ENCODE measurements at regions not wholly inside any gene's neighbourhood (a gene's known extent, or its start where the extent isn't known, plus 50 kb on each side); places are given as distances from the start of the nearest gene placed in this dataset.

- no peak for TF ChIP-seq POLR2A (IDR thresholded peaks at IDR 0.05)
- TF ChIP-seq CTCF (IDR thresholded peaks at IDR 0.05) = no peak
- DNase-seq = no peak
- no peak overlapping the region for H3K4me3 ChIP-seq
- H3K9me3 ChIP-seq = no peaks in the 10 kb centered on the region
- 67 to 72% methylated on average over 4 of the region's 4 CpGs for WGBS, 2 donors
- intact Hi-C loops (cut with DNase I; ENCODE audit: low total_unique reads) = no loop called here
- H3K27me3 ChIP-seq = no peaks in the 10 kb centered on the region
- no peaks in the 10 kb centered on the region for H3K36me3 ChIP-seq (ENCODE audit: low read depth, missing control alignments)
- H3K27ac ChIP-seq = no peak overlapping the region
- no peaks in the 10 kb centered on the region for H3K4me1 ChIP-seq
Measured at GRCh38 chr3:135851201-135852081, 114.1 kb upstream of the PPP2R3A start.

GRCh38 chr3:135853981-135854380, 111.5 kb upstream of the PPP2R3A start:
- H3K4me1 ChIP-seq = no peaks in the 10 kb centered on the region
- H3K9me3 ChIP-seq = no peaks in the 10 kb centered on the region
- no peaks in the 10 kb centered on the region for H3K36me3 ChIP-seq (ENCODE audit: low read depth, missing control alignments)
- no peak overlapping the region for H3K4me3 ChIP-seq
- TF ChIP-seq CTCF (IDR thresholded peaks at IDR 0.05) = no peak
- TF ChIP-seq POLR2A (IDR thresholded peaks at IDR 0.05) = no peak
- H3K27me3 ChIP-seq = no peaks in the 10 kb centered on the region
- no peak for DNase-seq
- no peak overlapping the region for H3K27ac ChIP-seq
- WGBS, 2 donors = 17 to 24% methylated on average over 2 of the region's 2 CpGs
- intact Hi-C loops (cut with DNase I; ENCODE audit: low total_unique reads) = no loop called here

GRCh38 chr3:135860761-135861160, 104.8 kb upstream of the PPP2R3A start:
- 77 to 84% methylated on average over 2 of the region's 2 CpGs for WGBS, 2 donors
- Histone ChIP-seq H3K9me3 (no peaks in the 10 kb centered on the region), H3K4me1 (no peaks in the 10 kb centered on the region), H3K36me3 (ENCODE audit: low read depth, missing control alignments) (no peaks in the 10 kb centered on the region), H3K27me3 (no peaks in the 10 kb centered on the region), H3K4me3 (no peak overlapping the region), H3K27ac (no peak overlapping the region)
- no peak for DNase-seq
- intact Hi-C loops (cut with DNase I; ENCODE audit: low total_unique reads) = no loop called here
- TF ChIP-seq POLR2A (IDR thresholded peaks at IDR 0.05) = no peak
- no peak for TF ChIP-seq CTCF (IDR thresholded peaks at IDR 0.05)

GRCh38 chr3:135862361-135862760, 103.2 kb upstream of the PPP2R3A start:
- TF ChIP-seq CTCF (IDR thresholded peaks at IDR 0.05) (no peak), POLR2A (IDR thresholded peaks at IDR 0.05) (no peak)
- intact Hi-C loops (cut with DNase I; ENCODE audit: low total_unique reads) = no loop called here
- no peak overlapping the region for H3K27ac ChIP-seq
- WGBS, 2 donors = 88 to 94% methylated on average over 1 of the region's 1 CpG
- no peak for DNase-seq
- H3K36me3 ChIP-seq (ENCODE audit: low read depth, missing control alignments) = no peaks in the 10 kb centered on the region
- H3K27me3 ChIP-seq = no peaks in the 10 kb centered on the region
- H3K9me3 ChIP-seq = no peaks in the 10 kb centered on the region
- H3K4me3 ChIP-seq = no peak overlapping the region
- no peaks in the 10 kb centered on the region for H3K4me1 ChIP-seq

GRCh38 chr3:135864060-135864459, 101.5 kb upstream of the PPP2R3A start:
- Histone ChIP-seq H3K27me3 (no peaks in the 10 kb centered on the region), H3K4me3 (no peak overlapping the region), H3K27ac (no peak overlapping the region), H3K9me3 (no peaks in the 10 kb centered on the region), H3K36me3 (ENCODE audit: low read depth, missing control alignments) (no peaks in the 10 kb centered on the region), H3K4me1 (no peaks in the 10 kb centered on the region)
- intact Hi-C loops (cut with DNase I; ENCODE audit: low total_unique reads) = no loop called here
- TF ChIP-seq POLR2A (IDR thresholded peaks at IDR 0.05) (no peak), CTCF (IDR thresholded peaks at IDR 0.05) (no peak)
- DNase-seq = no peak
- WGBS, 2 donors = 86 to 100% methylated on average over 1 of the region's 1 CpG
